ENCODE measurements at regions not wholly inside any gene's neighbourhood (a gene's known extent, or its start where the extent isn't known, plus 50 kb on each side); places are given as distances from the start of the nearest gene placed in this dataset.
A peak's percentile ranks its signal among the peaks of the same experiment; 100 is the strongest.

DNA sequence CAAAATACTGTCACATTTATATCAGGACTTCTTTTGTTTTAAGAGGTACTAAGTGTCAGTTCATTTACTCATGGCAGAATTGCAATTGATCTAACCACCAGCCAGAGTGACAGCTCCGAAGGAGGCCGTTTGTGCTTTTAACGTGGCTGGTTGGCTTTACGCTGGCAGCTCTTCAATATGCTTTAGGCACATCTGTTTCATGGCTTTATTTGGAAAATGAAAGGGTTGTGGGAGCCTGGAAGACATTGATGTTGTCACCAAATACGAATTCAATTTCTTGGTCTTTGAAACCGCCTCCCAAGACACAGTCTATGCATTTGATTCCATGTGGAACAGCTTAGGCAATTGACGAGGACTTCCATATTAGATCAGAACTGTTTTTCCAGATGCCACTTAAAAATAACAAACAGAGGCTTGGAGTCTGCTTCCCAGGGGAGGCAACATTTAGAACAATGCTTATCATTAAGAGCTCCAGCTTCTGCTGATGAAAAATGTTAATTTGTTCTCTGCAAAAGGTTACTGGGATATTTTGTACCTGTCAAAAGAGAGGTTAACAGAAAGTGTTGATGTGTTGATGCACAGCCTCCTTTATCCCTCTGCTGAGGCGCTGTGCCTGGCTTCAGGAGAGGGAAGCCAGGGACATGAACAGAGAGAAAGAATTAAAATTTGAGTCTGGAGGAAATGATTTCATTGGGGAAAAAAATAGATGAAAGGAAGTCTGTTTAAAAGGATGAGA, 64.0 kb upstream of the TNFRSF19 start:
- DNase-seq (ENCODE audit: extremely low spot score, unreplicated experiment) = no peak
- Mint-ChIP-seq H3K4me1 (ENCODE audit: unreplicated experiment) (peaks cover 32% of the 10 kb centered on the region), H3K36me3 (no peaks in the 10 kb centered on the region), H3K27ac (peak overlapping the region; percentile 22), H3K4me3 (peak overlapping the region; percentile 65), H3K9me3 (peaks cover 2% of the 10 kb centered on the region), H3K27me3 (no peaks in the 10 kb centered on the region)
- TF ChIP-seq, protein P1, sequence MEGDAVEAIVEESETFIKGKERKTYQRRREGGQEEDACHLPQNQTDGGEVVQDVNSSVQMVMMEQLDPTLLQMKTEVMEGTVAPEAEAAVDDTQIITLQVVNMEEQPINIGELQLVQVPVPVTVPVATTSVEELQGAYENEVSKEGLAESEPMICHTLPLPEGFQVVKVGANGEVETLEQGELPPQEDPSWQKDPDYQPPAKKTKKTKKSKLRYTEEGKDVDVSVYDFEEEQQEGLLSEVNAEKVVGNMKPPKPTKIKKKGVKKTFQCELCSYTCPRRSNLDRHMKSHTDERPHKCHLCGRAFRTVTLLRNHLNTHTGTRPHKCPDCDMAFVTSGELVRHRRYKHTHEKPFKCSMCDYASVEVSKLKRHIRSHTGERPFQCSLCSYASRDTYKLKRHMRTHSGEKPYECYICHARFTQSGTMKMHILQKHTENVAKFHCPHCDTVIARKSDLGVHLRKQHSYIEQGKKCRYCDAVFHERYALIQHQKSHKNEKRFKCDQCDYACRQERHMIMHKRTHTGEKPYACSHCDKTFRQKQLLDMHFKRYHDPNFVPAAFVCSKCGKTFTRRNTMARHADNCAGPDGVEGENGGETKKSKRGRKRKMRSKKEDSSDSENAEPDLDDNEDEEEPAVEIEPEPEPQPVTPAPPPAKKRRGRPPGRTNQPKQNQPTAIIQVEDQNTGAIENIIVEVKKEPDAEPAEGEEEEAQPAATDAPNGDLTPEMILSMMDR (conservative IDR thresholded peaks at IDR 0.05) = no peak

GRCh38 chr13:23506807-23507291, 63.4 kb upstream of the TNFRSF19 start:
- Mint-ChIP-seq H3K9me3 (no peaks in the 10 kb centered on the region), H3K4me3 (peak overlapping the region; percentile 1), H3K27ac (peak overlapping the region; percentile 22), H3K36me3 (no peaks in the 10 kb centered on the region), H3K27me3 (no peaks in the 10 kb centered on the region), H3K4me1 (ENCODE audit: unreplicated experiment) (peaks cover 36% of the 10 kb centered on the region)
- TF ChIP-seq, protein P1 (conservative IDR thresholded peaks at IDR 0.05) = no peak
- DNase-seq (ENCODE audit: extremely low spot score, unreplicated experiment) = no peak

DNA sequence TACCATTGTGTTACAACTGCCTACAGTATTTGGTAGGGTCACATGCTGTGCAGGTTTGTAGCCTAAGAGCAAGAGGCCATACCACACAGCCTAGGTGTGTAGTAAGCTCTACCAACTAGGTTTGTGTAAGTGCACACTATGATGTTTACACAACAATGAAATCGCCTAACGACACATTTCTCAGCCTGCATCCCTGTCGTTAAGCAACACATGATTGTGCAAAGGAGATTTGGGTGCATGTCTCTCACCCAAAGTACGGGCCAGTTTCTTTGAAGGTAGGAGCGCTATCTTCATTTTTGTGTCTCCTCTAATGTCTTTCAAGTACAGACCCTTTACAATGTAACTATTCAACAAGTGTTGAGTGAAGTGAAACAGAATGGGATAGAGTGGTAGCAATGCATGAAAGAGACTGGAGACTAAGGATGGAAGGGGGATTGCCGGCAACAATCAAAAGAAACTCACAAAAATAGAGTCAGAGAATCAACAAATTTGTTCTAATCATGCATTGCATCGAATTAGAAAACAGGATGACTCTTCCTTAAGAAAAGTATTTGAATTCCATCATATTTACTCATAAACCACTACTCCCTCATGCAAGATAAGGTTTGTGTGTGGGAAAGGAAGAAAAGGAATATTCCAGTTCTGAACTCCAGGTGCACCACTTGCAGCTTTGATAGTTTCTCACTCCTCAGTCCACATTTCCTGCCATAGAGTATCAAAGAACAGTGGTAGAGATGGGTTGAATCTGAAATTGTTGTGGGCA, 60.2 kb upstream of the TNFRSF19 start:
- DNase-seq (ENCODE audit: extremely low spot score, unreplicated experiment) = no peak

GRCh38 chr13:23510544-23510916, 59.7 kb upstream of the TNFRSF19 start:
- Mint-ChIP-seq H3K4me3 (no peak overlapping the region), H3K36me3 (no peaks in the 10 kb centered on the region), H3K27me3 (no peaks in the 10 kb centered on the region)

More for the DNA sequence above, 60.2 kb upstream of the TNFRSF19 start:
- no peak overlapping the region for H3K27ac Mint-ChIP-seq
- H3K4me1 Mint-ChIP-seq (ENCODE audit: unreplicated experiment) = peaks cover 40% of the 10 kb centered on the region
- H3K9me3 Mint-ChIP-seq = peaks cover 5% of the 10 kb centered on the region
- no peaks in the 10 kb centered on the region for H3K36me3 Mint-ChIP-seq
- H3K27me3 Mint-ChIP-seq = no peaks in the 10 kb centered on the region
- no peak overlapping the region for H3K4me3 Mint-ChIP-seq
- TF ChIP-seq, protein P1 (conservative IDR thresholded peaks at IDR 0.05) = no peak

GRCh38 chr13:23510979-23511735, 59.1 kb upstream of the TNFRSF19 start:
- H3K4me1 Mint-ChIP-seq (ENCODE audit: unreplicated experiment) = peaks cover 37% of the 10 kb centered on the region
- DNase-seq (ENCODE audit: extremely low spot score, unreplicated experiment) = no peak
- H3K27ac Mint-ChIP-seq = no peak overlapping the region
- no peaks in the 10 kb centered on the region for H3K27me3 Mint-ChIP-seq
- peaks cover 11% of the 10 kb centered on the region for H3K9me3 Mint-ChIP-seq
- no peaks in the 10 kb centered on the region for H3K36me3 Mint-ChIP-seq
- no peak overlapping the region for H3K4me3 Mint-ChIP-seq
- TF ChIP-seq, protein P1 (conservative IDR thresholded peaks at IDR 0.05) = peak; percentile 49

More at GRCh38 chr13:23510544-23510916, 59.7 kb upstream of the TNFRSF19 start:
- TF ChIP-seq, protein P1 (conservative IDR thresholded peaks at IDR 0.05) = no peak
- no peak overlapping the region for H3K27ac Mint-ChIP-seq
- peaks cover 40% of the 10 kb centered on the region for H3K4me1 Mint-ChIP-seq (ENCODE audit: unreplicated experiment)
- no peak for DNase-seq (ENCODE audit: extremely low spot score, unreplicated experiment)
- peaks cover 11% of the 10 kb centered on the region for H3K9me3 Mint-ChIP-seq
